ENCODE measurements at regions not wholly inside any gene's neighbourhood (a gene's known extent, or its start where the extent isn't known, plus 50 kb on each side); places are given as distances from the start of the nearest gene placed in this dataset.

- Histone ChIP-seq H3K9me3 (ENCODE audit: control insufficient read depth, low read length) (no peaks in the 10 kb centered on the region), H3K27ac (ENCODE audit: insufficient read depth, low read length, poor library complexity, severe bottlenecking) (no peak overlapping the region), H3K4me1 (ENCODE audit: control insufficient read depth, insufficient read depth, low read length, poor library complexity, severe bottlenecking) (no peaks in the 10 kb centered on the region), H3K27me3 (replicated peaks; ENCODE audit: control insufficient read depth, insufficient read depth, low read length, poor library complexity, severe bottlenecking) (no peaks in the 10 kb centered on the region), H3K4me3 (ENCODE audit: insufficient read depth, low read depth, low read length, poor library complexity, severe bottlenecking) (no peak overlapping the region), H3K36me3 (ENCODE audit: control insufficient read depth, insufficient read depth, low read length) (no peaks in the 10 kb centered on the region)
- DNase-seq = peak in 2 of 3 donors; percentile 8 to 27
Measured at GRCh38 chr1:30379684-30380624, 343.4 kb downstream of the MATN1 start.

- Histone ChIP-seq H3K9me3 (ENCODE audit: control insufficient read depth, low read length) (no peaks in the 10 kb centered on the region), H3K36me3 (ENCODE audit: control insufficient read depth, insufficient read depth, low read length) (no peaks in the 10 kb centered on the region), H3K4me3 (ENCODE audit: insufficient read depth, low read depth, low read length, poor library complexity, severe bottlenecking) (no peak overlapping the region), H3K27me3 (replicated peaks; ENCODE audit: control insufficient read depth, insufficient read depth, low read length, poor library complexity, severe bottlenecking) (no peaks in the 10 kb centered on the region), H3K4me1 (ENCODE audit: control insufficient read depth, insufficient read depth, low read length, poor library complexity, severe bottlenecking) (no peaks in the 10 kb centered on the region), H3K27ac (ENCODE audit: insufficient read depth, low read length, poor library complexity, severe bottlenecking) (no peak overlapping the region)
- DNase-seq = no peak
Measured at GRCh38 chr1:30378991-30379581, 344.3 kb downstream of the MATN1 start.

- Histone ChIP-seq H3K9me3 (ENCODE audit: control insufficient read depth, low read length) (no peaks in the 10 kb centered on the region), H3K27me3 (replicated peaks; ENCODE audit: control insufficient read depth, insufficient read depth, low read length, poor library complexity, severe bottlenecking) (no peaks in the 10 kb centered on the region), H3K4me3 (ENCODE audit: insufficient read depth, low read depth, low read length, poor library complexity, severe bottlenecking) (no peak overlapping the region), H3K4me1 (ENCODE audit: control insufficient read depth, insufficient read depth, low read length, poor library complexity, severe bottlenecking) (no peaks in the 10 kb centered on the region), H3K27ac (ENCODE audit: insufficient read depth, low read length, poor library complexity, severe bottlenecking) (no peak overlapping the region), H3K36me3 (ENCODE audit: control insufficient read depth, insufficient read depth, low read length) (no peaks in the 10 kb centered on the region)
- DNase-seq = no peak
Measured at GRCh38 chr1:30378003-30378596, 345.3 kb downstream of the MATN1 start.

DNA sequence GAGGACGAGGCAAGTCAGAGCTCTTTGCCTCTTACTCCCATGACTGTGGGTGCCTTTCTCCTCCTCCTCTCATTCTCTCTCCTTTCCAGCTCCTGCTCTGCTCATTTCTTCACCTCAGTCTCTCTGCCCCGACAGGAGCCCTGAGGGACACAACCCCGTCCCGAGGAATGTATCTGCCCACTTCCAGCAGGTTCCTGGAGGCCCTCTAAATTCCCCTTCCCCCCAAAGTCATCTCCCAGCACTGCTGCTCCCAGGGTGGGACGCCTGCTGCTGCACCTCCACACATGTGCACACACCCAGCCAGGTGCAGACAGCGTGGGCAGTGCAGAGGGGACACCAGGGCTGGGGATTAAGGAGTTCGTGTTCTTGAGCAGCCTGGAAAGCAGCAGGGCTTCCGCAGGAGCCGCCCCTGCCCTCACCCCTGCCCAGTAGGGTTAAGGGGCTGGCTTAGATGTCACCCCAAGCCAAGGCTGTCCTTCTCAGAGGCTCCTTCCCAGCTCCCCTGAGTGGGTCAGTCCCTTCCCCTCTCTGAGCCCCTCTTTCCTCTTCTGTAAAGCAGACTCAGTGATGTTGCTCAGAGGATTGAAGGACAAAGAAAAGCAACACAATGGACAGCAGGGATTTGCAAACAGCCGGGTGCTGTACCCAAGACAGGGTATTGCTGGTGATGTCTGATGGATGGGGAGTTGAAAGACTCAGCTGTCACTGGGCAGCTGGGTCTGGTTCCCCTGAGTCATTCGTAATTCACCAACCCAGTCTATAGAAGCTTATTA, 346.0 kb downstream of the MATN1 start:
- Histone ChIP-seq H3K4me3 (ENCODE audit: insufficient read depth, low read depth, low read length, poor library complexity, severe bottlenecking) (no peak overlapping the region), H3K4me1 (ENCODE audit: control insufficient read depth, insufficient read depth, low read length, poor library complexity, severe bottlenecking) (no peaks in the 10 kb centered on the region), H3K36me3 (ENCODE audit: control insufficient read depth, insufficient read depth, low read length) (no peaks in the 10 kb centered on the region), H3K27me3 (replicated peaks; ENCODE audit: control insufficient read depth, insufficient read depth, low read length, poor library complexity, severe bottlenecking) (no peaks in the 10 kb centered on the region), H3K27ac (ENCODE audit: insufficient read depth, low read length, poor library complexity, severe bottlenecking) (no peak overlapping the region), H3K9me3 (ENCODE audit: control insufficient read depth, low read length) (no peaks in the 10 kb centered on the region)
- DNase-seq = no peak

DNA sequence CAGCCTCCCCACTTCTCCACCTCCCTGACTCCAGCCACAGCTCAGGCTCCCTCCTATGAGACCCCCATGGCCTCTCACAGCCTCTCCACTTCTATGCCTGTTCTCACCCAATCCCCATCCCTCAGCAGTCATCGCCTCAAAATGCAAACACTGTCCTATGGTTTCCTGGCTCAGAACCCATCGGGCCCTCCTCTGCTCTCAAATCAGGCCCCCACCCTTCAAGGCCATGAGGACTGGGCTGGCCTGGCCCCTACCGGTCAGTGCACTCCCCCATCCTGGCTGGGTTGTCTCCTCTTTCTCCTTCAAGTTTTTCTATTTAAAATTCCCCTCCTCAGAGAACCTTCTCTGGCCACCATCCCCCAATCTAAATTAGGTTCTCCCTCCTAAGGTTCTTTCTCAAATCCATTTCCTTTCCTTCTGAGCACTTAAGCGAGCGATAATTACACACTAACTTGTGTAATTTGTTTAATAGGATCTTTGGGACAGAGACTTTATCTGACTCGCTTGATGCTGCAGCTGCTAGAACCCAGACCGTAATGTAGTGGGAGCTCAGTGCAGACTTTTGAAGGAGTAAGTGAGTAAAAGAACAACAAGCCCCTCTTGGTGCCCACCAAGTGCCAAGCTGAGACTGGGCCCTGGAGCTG, 347.2 kb downstream of the MATN1 start:
- Histone ChIP-seq H3K27me3 (replicated peaks; ENCODE audit: control insufficient read depth, insufficient read depth, low read length, poor library complexity, severe bottlenecking) (no peaks in the 10 kb centered on the region), H3K4me1 (ENCODE audit: control insufficient read depth, insufficient read depth, low read length, poor library complexity, severe bottlenecking) (no peaks in the 10 kb centered on the region), H3K36me3 (ENCODE audit: control insufficient read depth, insufficient read depth, low read length) (no peaks in the 10 kb centered on the region), H3K27ac (ENCODE audit: insufficient read depth, low read length, poor library complexity, severe bottlenecking) (no peak overlapping the region), H3K9me3 (ENCODE audit: control insufficient read depth, low read length) (no peaks in the 10 kb centered on the region), H3K4me3 (ENCODE audit: insufficient read depth, low read depth, low read length, poor library complexity, severe bottlenecking) (no peak overlapping the region)
- DNase-seq = no peak

- Histone ChIP-seq H3K4me3 (ENCODE audit: insufficient read depth, low read depth, low read length, poor library complexity, severe bottlenecking) (no peak overlapping the region), H3K27me3 (replicated peaks; ENCODE audit: control insufficient read depth, insufficient read depth, low read length, poor library complexity, severe bottlenecking) (no peaks in the 10 kb centered on the region), H3K27ac (ENCODE audit: insufficient read depth, low read length, poor library complexity, severe bottlenecking) (no peak overlapping the region), H3K4me1 (ENCODE audit: control insufficient read depth, insufficient read depth, low read length, poor library complexity, severe bottlenecking) (no peaks in the 10 kb centered on the region), H3K9me3 (ENCODE audit: control insufficient read depth, low read length) (no peaks in the 10 kb centered on the region), H3K36me3 (ENCODE audit: control insufficient read depth, insufficient read depth, low read length) (no peaks in the 10 kb centered on the region)
- DNase-seq = no peak
Measured at GRCh38 chr1:30375156-30375555, 348.2 kb downstream of the MATN1 start.

DNA sequence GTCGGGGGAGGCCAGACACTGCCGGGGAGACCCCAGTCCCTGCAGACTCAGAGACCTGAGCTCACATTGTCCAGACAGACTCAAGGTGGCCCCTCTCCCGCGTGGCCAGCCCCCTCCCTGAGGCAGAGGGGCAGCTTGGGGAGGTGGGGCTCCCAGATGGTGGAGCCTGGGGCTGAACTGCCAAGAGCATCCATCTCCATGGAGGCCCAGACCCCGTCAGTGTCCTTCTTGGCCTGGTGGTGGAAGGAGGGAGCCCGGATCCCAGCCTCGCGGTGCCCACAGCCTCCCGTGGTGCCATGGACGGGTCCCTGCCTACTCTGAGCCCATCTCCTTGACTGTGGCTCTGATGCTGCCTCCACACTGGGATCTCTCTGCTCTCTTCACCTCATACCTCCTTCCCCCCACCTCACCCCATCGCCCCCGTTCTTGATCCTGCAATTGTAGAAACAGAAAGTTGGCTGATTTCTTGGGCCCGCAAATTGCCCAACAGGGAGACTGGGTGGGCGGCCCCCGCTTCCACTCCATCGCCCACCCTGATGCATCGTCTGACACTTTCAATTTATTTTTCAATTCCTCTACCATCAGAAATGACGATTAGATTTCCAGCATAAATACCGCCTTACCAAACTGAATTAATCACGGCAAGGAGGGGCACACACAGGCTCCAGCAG, 348.9 kb downstream of the MATN1 start:
- Histone ChIP-seq H3K27ac (ENCODE audit: insufficient read depth, low read length, poor library complexity, severe bottlenecking) (no peak overlapping the region), H3K36me3 (ENCODE audit: control insufficient read depth, insufficient read depth, low read length) (no peaks in the 10 kb centered on the region), H3K4me3 (ENCODE audit: insufficient read depth, low read depth, low read length, poor library complexity, severe bottlenecking) (no peak overlapping the region), H3K9me3 (ENCODE audit: control insufficient read depth, low read length) (no peaks in the 10 kb centered on the region), H3K27me3 (replicated peaks; ENCODE audit: control insufficient read depth, insufficient read depth, low read length, poor library complexity, severe bottlenecking) (no peaks in the 10 kb centered on the region), H3K4me1 (ENCODE audit: control insufficient read depth, insufficient read depth, low read length, poor library complexity, severe bottlenecking) (no peaks in the 10 kb centered on the region)
- no peak for DNase-seq

- no peak for DNase-seq
- H3K27ac ChIP-seq (ENCODE audit: insufficient read depth, low read length, poor library complexity, severe bottlenecking) = no peak overlapping the region
- H3K4me3 ChIP-seq (ENCODE audit: insufficient read depth, low read depth, low read length, poor library complexity, severe bottlenecking) = no peak overlapping the region
- H3K9me3 ChIP-seq (ENCODE audit: control insufficient read depth, low read length) = no peaks in the 10 kb centered on the region
- H3K36me3 ChIP-seq (ENCODE audit: control insufficient read depth, insufficient read depth, low read length) = no peaks in the 10 kb centered on the region
- no peaks in the 10 kb centered on the region for H3K27me3 ChIP-seq (replicated peaks; ENCODE audit: control insufficient read depth, insufficient read depth, low read length, poor library complexity, severe bottlenecking)
- H3K4me1 ChIP-seq (ENCODE audit: control insufficient read depth, insufficient read depth, low read length, poor library complexity, severe bottlenecking) = no peaks in the 10 kb centered on the region
Measured at GRCh38 chr1:30373471-30374399, 349.6 kb downstream of the MATN1 start.
